Upper lobe of left lung (tissue), 6 donors: ENCODE measurements at regions not wholly inside any gene's neighbourhood (a gene's known extent, or its start where the extent isn't known, plus 50 kb on each side); places are given as distances from the start of the nearest gene placed in this dataset.
A peak's percentile ranks its signal among the peaks of the same experiment; 100 is the strongest.
"Not testable (repeated sequence)": the region's sequence is repeated elsewhere in the genome, so short reads cannot be mapped to it uniquely, and the experiment has no call there.

Experiments used
- ATAC-seq, 2 donors: fragments of 200-7000 bp; cut with Tn5 transposase; one replicate each; pipeline ENCODE4 v1.9.1; 2022; ENCODE audit warnings: mild to moderate bottlenecking in 2 of 2, moderate library complexity in 2 of 2; ENCODE audit not compliant: low FRiP score in 2 of 2
- DNase-seq, 2 donors: peaks; one replicate each; pipeline ENCODE4 v3.0.0-alpha.2; 2019 to 2020
- H3K27ac ChIP-seq, 4 donors: fragments of 200-600 bp; sonication (generic); one replicate each; pipeline ENCODE4 v1.5.1; 2016 to 2019
- H3K27me3 ChIP-seq, 4 donors: fragments of 200-600 bp; sonication (generic); one replicate each; pipeline ENCODE4 v1.5.1; 2017 to 2019
- H3K36me3 ChIP-seq, 4 donors: fragments of 200-600 bp; sonication (generic); one replicate each; pipeline ENCODE4 v1.5.1; 2016 to 2019
- H3K4me1 ChIP-seq, 4 donors: fragments of 200-600 bp; sonication (generic); one replicate each; pipeline ENCODE4 v1.5.1; 2018 to 2019
- H3K4me3 ChIP-seq, 4 donors: fragments of 200-600 bp; sonication (generic); one replicate each; pipeline ENCODE4 v1.5.1; 2017 to 2019; ENCODE audit warnings: mild to moderate bottlenecking in 2 of 4, moderate library complexity in 1 of 4
- H3K9me3 ChIP-seq, 4 donors: fragments of 200-600 bp; sonication (generic); one replicate each; pipeline ENCODE4 v1.5.1; 2018 to 2019
- CTCF ChIP-seq, 6 experiments: fragments of 450-650 bp in 4 of 6; fragments of 200-600 bp in 2 of 6; sonication (generic) in 2 of 6; IDR thresholded peaks; one replicate each; pipeline ENCODE4 v1.5.1; 2016 to 2019; ENCODE audit warnings: antibody characterized with exemption in 6 of 6
- EP300 ChIP-seq, 4 donors: sonication (generic); formaldehyde crosslinking; IDR thresholded peaks; one replicate each; pipeline ENCODE4 v1.5.1; 2017; ENCODE audit warnings: antibody characterized with exemption in 4 of 4, control low read depth in 2 of 4
- POLR2A ChIP-seq, 4 donors: fragments of 450-650 bp; IDR thresholded peaks; one replicate each; pipeline ENCODE4 v1.5.1; 2016 to 2017; ENCODE audit warnings: antibody characterized with exemption in 4 of 4, mild to moderate bottlenecking in 2 of 4
- POLR2AphosphoS5 ChIP-seq, 2 donors: sonication (generic); formaldehyde crosslinking; IDR thresholded peaks; one replicate each; pipeline ENCODE4 v1.5.1; 2017; ENCODE audit warnings: antibody characterized with exemption in 2 of 2
- WGBS, 2 donors: methylation state at CpG; one replicate each; pipeline ENCODE4 v1.1.5; 2017 to 2018; 5-methylcytosine and 5-hydroxymethylcytosine counted together
- donor health status: DM: no; HTN: no; CAD: no; lungs with moderate emphysema.
- donor health status: DM: no; HTN: yes; CAD: no; lungs with severe emphysema.

GRCh38 chr4:187732524-187732923 lies 263.0 kb upstream of the ZFP42 start:
- Histone ChIP-seq H3K4me1 (no peaks in the 10 kb centered on the region), H3K27ac (peak overlapping the region in 1 of 4 donors; percentile 42), H3K27me3 (no peaks in the 10 kb centered on the region), H3K9me3 (peaks cover 0 to 10% (median 0%) of the 10 kb centered on the region in 4 donors), H3K4me3 (no peak overlapping the region), H3K36me3 (no peaks in the 10 kb centered on the region)
- 62 to 65% methylated on average over 3 of the region's 3 CpGs for WGBS, 2 donors
- TF ChIP-seq EP300 (IDR thresholded peaks at IDR 0.05) = peak in 2 of 4 donors; percentile 46 to 47
- peak; percentile 50 to 79 for TF ChIP-seq POLR2AphosphoS5 (IDR thresholded peaks at IDR 0.05)
- no peak for TF ChIP-seq POLR2A (IDR thresholded peaks at IDR 0.05)
- TF ChIP-seq CTCF (IDR thresholded peaks at IDR 0.05) = no peak
- no peak for DNase-seq
- ATAC-seq = no peak

GRCh38 chr4:187739771-187740170 lies 255.8 kb upstream of the ZFP42 start:
- no peak for DNase-seq
- 96 to 97% methylated on average over 1 of the region's 1 CpG for WGBS, 2 donors
- H3K27ac ChIP-seq = no peak overlapping the region

GRCh38 chr4:187744911-187745310 lies 250.7 kb upstream of the ZFP42 start:
- H3K27me3 ChIP-seq = no peaks in the 10 kb centered on the region
- TF ChIP-seq EP300 (IDR thresholded peaks at IDR 0.05) = no peak
- TF ChIP-seq POLR2AphosphoS5 (IDR thresholded peaks at IDR 0.05) = no peak
- TF ChIP-seq POLR2A (IDR thresholded peaks at IDR 0.05) = no peak
- no peak for TF ChIP-seq CTCF (IDR thresholded peaks at IDR 0.05)

More at GRCh38 chr4:187739771-187740170, 255.8 kb upstream of the ZFP42 start:
- no peaks in the 10 kb centered on the region for H3K27me3 ChIP-seq
- no peak for TF ChIP-seq CTCF (IDR thresholded peaks at IDR 0.05)
- TF ChIP-seq EP300 (IDR thresholded peaks at IDR 0.05) = no peak
- TF ChIP-seq POLR2AphosphoS5 (IDR thresholded peaks at IDR 0.05) = no peak
- no peak for TF ChIP-seq POLR2A (IDR thresholded peaks at IDR 0.05)
- no peak for ATAC-seq
- H3K4me3 ChIP-seq = no peak overlapping the region
- no peaks in the 10 kb centered on the region for H3K4me1 ChIP-seq
- no peaks in the 10 kb centered on the region for H3K36me3 ChIP-seq
- H3K9me3 ChIP-seq = peaks cover 9 to 18% (median 11%) of the 10 kb centered on the region in 4 donors

GRCh38 chr4:187750652-187751051 lies 244.9 kb upstream of the ZFP42 start:
- not testable (repeated sequence) for H3K27me3 ChIP-seq, H3K9me3 ChIP-seq, H3K4me1 ChIP-seq, DNase-seq, H3K27ac ChIP-seq, ATAC-seq, H3K4me3 ChIP-seq, H3K36me3 ChIP-seq
- WGBS, 2 donors = 86 to 100% methylated on average over 1 of the region's 1 CpG

More at GRCh38 chr4:187744911-187745310, 250.7 kb upstream of the ZFP42 start:
- no peaks in the 10 kb centered on the region for H3K36me3 ChIP-seq
- no peak overlapping the region for H3K4me3 ChIP-seq
- ATAC-seq (no peak), DNase-seq (no peak)
- H3K27ac ChIP-seq = no peak overlapping the region
- WGBS, 2 donors = 87 to 90% methylated on average over 10 of the region's 10 CpGs
- no peaks in the 10 kb centered on the region for H3K4me1 ChIP-seq
- peaks cover 0 to 7% (median 2%) of the 10 kb centered on the region in 4 donors for H3K9me3 ChIP-seq

- 60 to 72% methylated on average over 3 of the region's 3 CpGs for WGBS, 2 donors
- ATAC-seq = no peak
Observed at GRCh38 chr4:187767158-187767557, 228.4 kb upstream of the ZFP42 start.

GRCh38 chr4:187767687-187768086 lies 227.9 kb upstream of the ZFP42 start:
- DNase-seq (no peak), ATAC-seq (no peak)
- H3K27ac ChIP-seq = no peak overlapping the region
- no peaks in the 10 kb centered on the region for H3K27me3 ChIP-seq
- H3K9me3 ChIP-seq = peaks cover 0 to 3% (median 0%) of the 10 kb centered on the region in 4 donors
- no peaks in the 10 kb centered on the region for H3K36me3 ChIP-seq
- H3K4me1 ChIP-seq = no peaks in the 10 kb centered on the region
- no peak overlapping the region for H3K4me3 ChIP-seq
- TF ChIP-seq POLR2A (IDR thresholded peaks at IDR 0.05) (no peak), CTCF (IDR thresholded peaks at IDR 0.05) (no peak), EP300 (IDR thresholded peaks at IDR 0.05) (no peak), POLR2AphosphoS5 (IDR thresholded peaks at IDR 0.05) (no peak)

More at GRCh38 chr4:187767158-187767557, 228.4 kb upstream of the ZFP42 start:
- Histone ChIP-seq H3K4me3 (no peak overlapping the region), H3K9me3 (peaks cover 0 to 3% (median 0%) of the 10 kb centered on the region in 4 donors), H3K27ac (no peak overlapping the region), H3K4me1 (no peaks in the 10 kb centered on the region), H3K27me3 (no peaks in the 10 kb centered on the region), H3K36me3 (no peaks in the 10 kb centered on the region)
- TF ChIP-seq POLR2A (IDR thresholded peaks at IDR 0.05) = no peak
- DNase-seq = no peak
